ENCODE measurements at regions not wholly inside any gene's neighbourhood (a gene's known extent, or its start where the extent isn't known, plus 50 kb on each side); places are given as distances from the start of the nearest gene placed in this dataset.

- in situ Hi-C loops (cut with HindIII; ENCODE audit: extremely low pct_ligation_motif_present, low pct_unique_long_range_greater_than_20kb) (loop anchor here (25.0 kb wide), 1 partner anchor 547 kb away; no protein-coding TSS in a partner anchor), intact Hi-C loops (cut with micrococcal nuclease; ENCODE audit: unreplicated experiment) (no loop called here)
- ChIA-PET POLR2A (interaction anchor here (1.0 kb wide), 1 partner anchor 54 kb away, joined by 3 read pairs; no protein-coding TSS in a partner anchor), CTCF (ENCODE audit: low intra/inter-chr PET ratio, low total read pairs) (no interaction called here)
- Histone ChIP-seq H2AFZ (ENCODE audit: low read length) (no peak overlapping the region), H3K36me3 (replicated peaks in 1 of 2; ENCODE audit: control insufficient read depth in 1 of 2, insufficient read depth in 2 of 2, low read length in 2 of 2) (peaks cover 0 to 1% of the 10 kb centered on the region in 2 experiments; a peak in 1 of 5 replicates), H3K4me3 (replicated peaks in 1 of 3; ENCODE audit: insufficient read depth in 1 of 3, low read depth in 2 of 3, low read length in 3 of 3) (no peak overlapping the region), H3K9me3 (ENCODE audit: low read length) (no peaks in the 10 kb centered on the region), H3K79me2 (ENCODE audit: insufficient read depth, low read length) (peaks cover 42% of the 10 kb centered on the region), H3K27ac (ENCODE audit: extremely low read length, insufficient read depth, low read length) (no peak overlapping the region), H3K4me1 (ENCODE audit: insufficient read depth, low read length) (peaks cover 49% of the 10 kb centered on the region), H3K4me2 (ENCODE audit: low read depth, low read length) (no peak overlapping the region), H3K27me3 (ENCODE audit: control insufficient read depth in 1 of 2, insufficient read depth in 2 of 2, low read length in 2 of 2) (no peaks in the 10 kb centered on the region), H3K9ac (ENCODE audit: insufficient read depth, low read depth, low read length) (no peak overlapping the region), H4K20me1 (ENCODE audit: insufficient read depth, low read length) (no peaks in the 10 kb centered on the region)
- ATAC-seq (no peak), DNase-seq (ENCODE audit: low spot score) (no peak), FAIRE-seq (no peak)
- no TSS peak for BruUV-seq (replicated peaks)
- WGBS (ENCODE audit: low lambda C conversion rate) = 100% methylated on average over 2 of the region's 2 CpGs
- TF ChIP-seq TBL1XR1 (IDR thresholded peaks at IDR 0.05; ENCODE audit: borderline replicate concordance, low read length, partially characterized antibody) = no peak
- TF ChIP-seq ZBTB43 (CRISPR knock-in tag; conservative IDR thresholded peaks at IDR 0.05) = no peak
- no peak for TF ChIP-seq NR1H2 (CRISPR knock-in tag; IDR thresholded peaks at IDR 0.05; ENCODE audit: borderline replicate concordance, low read depth)
- no peak for TF ChIP-seq ZNF709 (CRISPR knock-in tag; IDR thresholded peaks at IDR 0.05)
- no peak for TF ChIP-seq SPEN (CRISPR knock-in tag; IDR thresholded peaks at IDR 0.05; ENCODE audit: low read depth)
- TF ChIP-seq ZNF609 (CRISPR knock-in tag; IDR thresholded peaks at IDR 0.05; ENCODE audit: borderline replicate concordance) = no peak
- TF ChIP-seq GABPB1 (CRISPR knock-in tag; IDR thresholded peaks at IDR 0.05) = no peak
- TF ChIP-seq HOMEZ (CRISPR knock-in tag; IDR thresholded peaks at IDR 0.05; ENCODE audit: low read depth) = peak; percentile 22; the same call in 1 of the 2 replicates
- TF ChIP-seq TP53 (CRISPR knock-in tag; conservative IDR thresholded peaks at IDR 0.05) = no peak
- peak; percentile 84 for TF ChIP-seq GFI1 (CRISPR knock-in tag; IDR thresholded peaks at IDR 0.05; ENCODE audit: borderline replicate concordance)
- TF ChIP-seq ZNF589 (CRISPR knock-in tag; conservative IDR thresholded peaks at IDR 0.05) = no peak
- TF ChIP-seq HDAC2 (CRISPR knock-in tag; IDR thresholded peaks at IDR 0.05) = no peak
- no peak for TF ChIP-seq ZFP37 (CRISPR knock-in tag; IDR thresholded peaks at IDR 0.05; ENCODE audit: borderline replicate concordance)
- no peak for TF ChIP-seq ZFP82 (CRISPR knock-in tag; IDR thresholded peaks at IDR 0.05; ENCODE audit: borderline replicate concordance)
- TF ChIP-seq ZNF614 (CRISPR knock-in tag; IDR thresholded peaks at IDR 0.05; ENCODE audit: borderline replicate concordance) = no peak
- TF ChIP-seq NRL (CRISPR knock-in tag; IDR thresholded peaks at IDR 0.05; ENCODE audit: borderline replicate concordance) = no peak
- TF ChIP-seq GTF2F1 (IDR thresholded peaks at IDR 0.05; ENCODE audit: low read length) = no peak
- no peak for TF ChIP-seq RFX3 (CRISPR knock-in tag; IDR thresholded peaks at IDR 0.05)
Measured at GRCh38 chr12:24015833-24016160, 66.3 kb upstream of the SOX5 start.

Measured in HepG2 (cell line).